Calu3 (cell line): ENCODE measurements at regions not wholly inside any gene's neighbourhood (a gene's known extent, or its start where the extent isn't known, plus 50 kb on each side); places are given as distances from the start of the nearest gene placed in this dataset.

Experiments used
- BruUV-seq: library from RNA; stranded (reverse); fragments of 400-500 nt; replicated peaks from 2 replicates; lab custom pipeline; 2021; lab: Mats Ljungman, UMichigan
- CTCF ChIA-PET: fragments of 300-600 bp; sonication (Branson Sonifier 250); formaldehyde crosslinking; loops from one replicate; lab custom pipeline; 2022; ENCODE audit warnings: antibody characterized with exemption; lab: Charles Lee
- DNase-seq: peaks from one replicate; pipeline ENCODE4 v3.0.0; 2022
- H3K27ac Mint-ChIP-seq: one replicate; pipeline ENCODE4 v1.8.0; 2022; ENCODE audit warnings: mixed read lengths; ENCODE audit not compliant: unreplicated experiment
- H3K27me3 Mint-ChIP-seq: one replicate; pipeline ENCODE4 v1.8.0; 2022; ENCODE audit warnings: mixed read lengths; ENCODE audit not compliant: unreplicated experiment
- H3K36me3 Mint-ChIP-seq: one replicate; pipeline ENCODE4 v1.8.0; 2022; ENCODE audit warnings: mild to moderate bottlenecking, moderate library complexity, mixed read lengths; ENCODE audit not compliant: insufficient read depth, unreplicated experiment
- H3K4me1 Mint-ChIP-seq: one replicate; pipeline ENCODE4 v1.8.0; 2022; ENCODE audit warnings: mild to moderate bottlenecking, low read depth, mixed read lengths; ENCODE audit not compliant: unreplicated experiment
- H3K4me3 Mint-ChIP-seq: one replicate; pipeline ENCODE4 v1.8.0; 2022; ENCODE audit warnings: mild to moderate bottlenecking, low read depth, moderate library complexity, mixed read lengths; ENCODE audit not compliant: unreplicated experiment
- H3K9me3 Mint-ChIP-seq: one replicate; pipeline ENCODE4 v1.8.0; 2022; ENCODE audit warnings: low read depth, mixed read lengths; ENCODE audit not compliant: unreplicated experiment
- CTCF ChIP-seq: fragments of 200-600 bp; IDR thresholded peaks from one replicate; pipeline ENCODE4 v1.8.0; 2022; ENCODE audit warnings: antibody characterized with exemption; ENCODE audit not compliant: unreplicated experiment
- intact Hi-C: fragments of 100-400 bp; cut with micrococcal nuclease; formaldehyde crosslinking; loops from one replicate; pipeline ENCODE4 v1.10.0; 2022; ENCODE audit not compliant: unreplicated experiment

- Mint-ChIP-seq H3K36me3 (no peaks in the 10 kb centered on the region), H3K27me3 (no peaks in the 10 kb centered on the region), H3K4me3 (no peak overlapping the region), H3K27ac (no peak overlapping the region), H3K9me3 (no peaks in the 10 kb centered on the region), H3K4me1 (no peaks in the 10 kb centered on the region)
- TF ChIP-seq CTCF = no peak
- no TSS peak for BruUV-seq
- DNase-seq = no peak
- intact Hi-C loops = no loop called here
- CTCF ChIA-PET = no interaction called here
These were observed 82.7 kb upstream of the SUCLG2 start for GRCh38 chr3:67737140-67737539.

- DNase-seq = no peak
- no peak overlapping the region for H3K27ac Mint-ChIP-seq
- no peaks in the 10 kb centered on the region for H3K4me1 Mint-ChIP-seq
- CTCF ChIA-PET = no interaction called here
- BruUV-seq = no TSS peak
- TF ChIP-seq CTCF = no peak
- H3K36me3 Mint-ChIP-seq = no peaks in the 10 kb centered on the region
- H3K27me3 Mint-ChIP-seq = no peaks in the 10 kb centered on the region
- H3K4me3 Mint-ChIP-seq = no peak overlapping the region
- peaks cover 5% of the 10 kb centered on the region for H3K9me3 Mint-ChIP-seq
- intact Hi-C loops = no loop called here
These were observed 79.0 kb upstream of the SUCLG2 start for GRCh38 chr3:67733269-67733950.

GRCh38 chr3:67724434-67724833 is 70.0 kb upstream of the SUCLG2 start:
- Mint-ChIP-seq H3K4me3 (no peak overlapping the region), H3K9me3 (peaks cover 12% of the 10 kb centered on the region), H3K36me3 (no peaks in the 10 kb centered on the region), H3K27me3 (no peaks in the 10 kb centered on the region), H3K27ac (no peak overlapping the region), H3K4me1 (no peaks in the 10 kb centered on the region)
- intact Hi-C loops = no loop called here
- no peak for DNase-seq
- CTCF ChIA-PET = no interaction called here
- TF ChIP-seq CTCF = no peak
- BruUV-seq = no TSS peak

GRCh38 chr3:67723863-67724262 is 69.5 kb upstream of the SUCLG2 start:
- no peak overlapping the region for H3K4me3 Mint-ChIP-seq
- no TSS peak for BruUV-seq
- H3K27me3 Mint-ChIP-seq = no peaks in the 10 kb centered on the region
- H3K36me3 Mint-ChIP-seq = no peaks in the 10 kb centered on the region
- intact Hi-C loops = no loop called here
- no peaks in the 10 kb centered on the region for H3K4me1 Mint-ChIP-seq
- no peak for DNase-seq
- no peak overlapping the region for H3K27ac Mint-ChIP-seq
- CTCF ChIA-PET = no interaction called here
- H3K9me3 Mint-ChIP-seq = peaks cover 12% of the 10 kb centered on the region
- TF ChIP-seq CTCF = no peak
